ENCODE measurements at regions not wholly inside any gene's neighbourhood (a gene's known extent, or its start where the extent isn't known, plus 50 kb on each side); places are given as distances from the start of the nearest gene placed in this dataset.

GRCh38 chr17:62160816-62161215, 95.7 kb upstream of the MED13 start:
- TF ChIP-seq POLR2AphosphoS5 (IDR thresholded peaks at IDR 0.05; ENCODE audit: borderline replicate concordance, low read depth, low read length) (no peak), EZH2 (IDR thresholded peaks at IDR 0.05) (no peak)

Measured in SK-N-MC (cell line).